SK-N-SH (cell line): ENCODE measurements at regions not wholly inside any gene's neighbourhood (a gene's known extent, or its start where the extent isn't known, plus 50 kb on each side); places are given as distances from the start of the nearest gene placed in this dataset.

Experiments used
- CTCF ChIA-PET: fragments of 300-600, 350-600 bp; formaldehyde crosslinking; extraction: SDS; loops from one replicate; lab custom pipeline; 2021; lab: Yijun Ruan, JAX
- POLR2A ChIA-PET: fragments of 350-600 bp; sonication (Branson Sonifier 250); formaldehyde crosslinking; extraction: SDS; loops from one replicate; lab custom pipeline; 2020; ENCODE audit warnings: antibody characterized with exemption, inconsistent platforms; lab: Yijun Ruan, JAX
- DNase-seq: peaks from one replicate; pipeline ENCODE4 v3.0.0; 2012
- H2AFZ ChIP-seq: fragments of 200-600 bp; sonication (generic); 2 replicates; pipeline ENCODE4 v1.8.1; 2016; ENCODE audit warnings: antibody characterized with exemption, mild to moderate bottlenecking, low read depth
- H3F3A ChIP-seq: fragments of 200-600 bp; sonication (generic); replicated peaks from 2 replicates; pipeline ENCODE3; 2016; ENCODE audit warnings: antibody characterized with exemption, mild to moderate bottlenecking; ENCODE audit not compliant: insufficient read depth
- H3K27ac ChIP-seq, 2 experiments: fragments of 200-500 bp in 1 of 2; fragments of 200-600 bp in 1 of 2; sonication (Bioruptor generic) in 1 of 2; sonication (generic), shearing (Covaris generic) in 1 of 2; 2 replicates each; pipeline versions ENCODE4 v1.5.1 to v1.6.1; 2014 to 2016; ENCODE audit warnings: low read depth in 2 of 2, inconsistent platforms in 1 of 2, low read length in 1 of 2, mild to moderate bottlenecking in 1 of 2, mixed read lengths in 1 of 2
- H3K27me3 ChIP-seq: fragments of 200-600 bp; sonication (generic), shearing (Covaris generic); 2 replicates; pipeline ENCODE4 v1.6.1; 2016; ENCODE audit warnings: mixed run types; ENCODE audit not compliant: insufficient read depth
- H3K36me3 ChIP-seq, 2 experiments: fragments of 200-500 bp in 1 of 2; fragments of 200-600 bp in 1 of 2; sonication (Bioruptor generic) in 1 of 2; sonication (generic) in 1 of 2; replicated peaks in 1 of 2; 2 replicates each; pipeline versions ENCODE3 to v1.5.1; 2014 to 2016; ENCODE audit warnings: low read length in 1 of 2, mild to moderate bottlenecking in 1 of 2; ENCODE audit not compliant: insufficient read depth in 2 of 2, control insufficient read depth in 1 of 2
- H3K4me1 ChIP-seq, 2 experiments: fragments of 200-500 bp in 1 of 2; fragments of 200-600 bp in 1 of 2; sonication (Bioruptor generic) in 1 of 2; sonication (generic), shearing (Covaris generic) in 1 of 2; 2 replicates each; pipeline versions ENCODE4 v1.5.1 to v1.6.1; 2014 to 2016; ENCODE audit warnings: low read depth in 1 of 2, low read length in 1 of 2, mixed run types in 1 of 2; ENCODE audit not compliant: insufficient read depth in 2 of 2, control insufficient read depth in 1 of 2
- H3K4me2 ChIP-seq: fragments of 200-600 bp; sonication (generic), shearing (Covaris generic); 2 replicates; pipeline ENCODE4 v1.6.1; 2017; ENCODE audit warnings: mixed run types
- H3K4me3 ChIP-seq, 2 experiments: fragments of 200-500 bp in 1 of 2; fragments of 200-600 bp in 1 of 2; sonication (Bioruptor generic) in 1 of 2; sonication (generic), shearing (Covaris generic) in 1 of 2; 2 replicates each; pipeline versions ENCODE4 v1.5.1 to v1.8.1; 2014 to 2016; ENCODE audit warnings: low read depth in 2 of 2, inconsistent platforms in 1 of 2, low read length in 1 of 2, mild to moderate bottlenecking in 1 of 2, mixed read lengths in 1 of 2, moderate library complexity in 1 of 2
- H3K79me2 ChIP-seq: fragments of 200-600 bp; sonication (generic); 2 replicates; pipeline ENCODE4 v1.8.1; 2017; ENCODE audit warnings: mild to moderate bottlenecking; ENCODE audit not compliant: insufficient read depth
- H3K9ac ChIP-seq: fragments of 200-600 bp; sonication (generic); 2 replicates; pipeline ENCODE4 v1.6.1; 2017; ENCODE audit warnings: mixed run types
- H3K9me2 ChIP-seq: fragments of 200-600 bp; sonication (generic); 2 replicates; pipeline ENCODE4 v1.6.1; 2017; ENCODE audit warnings: mixed run types
- H3K9me3 ChIP-seq: fragments of 200-600 bp; sonication (generic); 2 replicates; pipeline ENCODE4 v1.6.1; 2017; ENCODE audit warnings: mixed run types, mild to moderate bottlenecking, moderate library complexity
- H4K20me1 ChIP-seq: fragments of 200-600 bp; sonication (generic); 2 replicates; pipeline ENCODE4 v1.6.1; 2017; ENCODE audit warnings: mild to moderate bottlenecking, mixed run types; ENCODE audit not compliant: insufficient read depth
- CTCF ChIP-seq: fragments of 200-600 bp; sonication (generic); IDR thresholded peaks from 2 replicates; pipeline ENCODE4 v1.6.1; 2017; ENCODE audit warnings: antibody characterized with exemption, mild to moderate bottlenecking, moderate library complexity
- EP300 ChIP-seq, 2 experiments: IDR thresholded peaks; 2 replicates each; pipeline versions ENCODE4 v1.4.0 to v1.6.1; 2012; ENCODE audit warnings: borderline replicate concordance in 1 of 2, low read depth in 1 of 2, low read length in 1 of 2
- FOXJ3 ChIP-seq: sonication (generic); formaldehyde crosslinking; IDR thresholded peaks from 2 replicates; pipeline ENCODE4 v1.5.1; 2020; ENCODE audit warnings: mild to moderate bottlenecking, missing genetic modification reagents
- FOXM1 ChIP-seq: IDR thresholded peaks from 2 replicates; pipeline ENCODE4 v1.4.0; 2012; ENCODE audit warnings: low read depth, mild to moderate bottlenecking
- GATA2 ChIP-seq: sonication (generic); formaldehyde crosslinking; IDR thresholded peaks from 2 replicates; pipeline ENCODE4 v1.5.0; 2020; ENCODE audit warnings: mild to moderate bottlenecking, missing genetic modification reagents
- MEF2A ChIP-seq: IDR thresholded peaks from 2 replicates; pipeline ENCODE4 v1.4.0; 2012; ENCODE audit warnings: low read depth, borderline replicate concordance
- MXI1 ChIP-seq: IDR thresholded peaks from 2 replicates; pipeline ENCODE4 v1.6.1; 2012; ENCODE audit warnings: mild to moderate bottlenecking, low read depth, low read length, improper control_type of control experiment
- NFIC ChIP-seq: IDR thresholded peaks from 2 replicates; pipeline ENCODE4 v1.4.0; 2012; ENCODE audit warnings: borderline replicate concordance
- RAD21 ChIP-seq: IDR thresholded peaks from 2 replicates; pipeline ENCODE4 v1.6.1; 2012; ENCODE audit warnings: mild to moderate bottlenecking, low read length
- RXRA ChIP-seq: IDR thresholded peaks from 2 replicates; pipeline ENCODE4 v1.4.0; 2012; ENCODE audit warnings: low read depth, mild to moderate bottlenecking, borderline replicate concordance
- SMC3 ChIP-seq: IDR thresholded peaks from 2 replicates; pipeline ENCODE4 v1.6.1; 2012; ENCODE audit warnings: low read depth, low read length, improper control_type of control experiment
- TAF1 ChIP-seq: IDR thresholded peaks from 2 replicates; pipeline ENCODE4 v1.6.1; 2012; ENCODE audit warnings: low read depth, mild to moderate bottlenecking, low read length, moderate library complexity, borderline replicate concordance
- TCF12 ChIP-seq: IDR thresholded peaks from 2 replicates; pipeline ENCODE4 v1.4.0; 2012
- TEAD4 ChIP-seq: IDR thresholded peaks from 2 replicates; pipeline ENCODE4 v1.4.0; 2012; ENCODE audit warnings: mild to moderate bottlenecking, borderline replicate concordance; ENCODE audit not compliant: insufficient read depth
- YY1 ChIP-seq: IDR thresholded peaks from 2 replicates; pipeline ENCODE4 v1.4.0; 2012; ENCODE audit warnings: low read depth, mild to moderate bottlenecking
- WGBS: methylation state at CpG from one replicate; pipeline ENCODE4 v1.1.6; 2017; ENCODE audit warnings: low lambda C conversion rate; 5-methylcytosine and 5-hydroxymethylcytosine counted together
- TF ChIP-seq, protein P1 (sequence below): IDR thresholded peaks from 2 replicates; pipeline ENCODE4 v1.4.0; 2012; ENCODE audit warnings: low read depth, borderline replicate concordance
- TF ChIP-seq, protein P2 (sequence below): fragments of 150-350 bp; IDR thresholded peaks from 2 replicates; pipeline ENCODE4 v1.6.1; 2016; ENCODE audit warnings: mild to moderate bottlenecking, low read depth, low read length
- TF ChIP-seq, protein P3 (sequence below): IDR thresholded peaks from 2 replicates; pipeline ENCODE4 v1.4.0; 2012; ENCODE audit warnings: low read depth

DNA sequence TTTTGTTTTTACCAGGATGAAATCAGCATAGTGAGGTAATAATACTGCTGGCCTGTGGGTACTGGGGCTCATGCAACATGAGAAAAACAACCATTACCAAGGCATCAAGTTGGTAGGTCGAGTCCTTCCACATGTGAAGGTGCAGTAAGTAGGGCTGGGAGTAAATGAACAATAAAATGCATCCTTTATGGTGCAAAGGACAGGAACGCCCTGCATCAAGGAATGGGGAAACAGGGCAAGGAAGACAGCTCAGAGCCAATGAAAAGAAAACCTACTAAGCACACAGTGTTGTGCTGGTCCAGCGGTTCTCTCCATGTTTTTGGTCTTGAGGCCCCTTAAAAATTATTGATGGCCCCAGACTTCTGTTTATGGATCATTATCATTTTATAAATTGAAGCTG lies 168.5 kb upstream of the TPM1 start:
- H3K4me3 ChIP-seq, result no peak overlapping the region
- no peak overlapping the region for H3K9ac ChIP-seq
- H3K4me2 ChIP-seq, result no peak overlapping the region
- H3K27ac ChIP-seq, result peak overlapping the region in 1 of 2 experiments; percentile 78; a peak in 1 of 4 replicates
- H4K20me1 ChIP-seq, result no peaks in the 10 kb centered on the region
- ChIA-PET POLR2A (interaction anchor here (0.7 kb wide), 1 partner anchor 27 kb away, joined by 3 read pairs; no protein-coding TSS in a partner anchor), CTCF (interaction anchor here (0.7 to 2.2 kb wide), 4 partner anchors 11 to 1643 kb away, joined by 3 to 9 read pairs (median 4); no protein-coding TSS in a partner anchor)
- TF ChIP-seq MXI1 (no peak), EP300 (IDR thresholded peaks at IDR 0.05; ENCODE audit: borderline replicate concordance in 1 of 2, low read depth in 1 of 2, low read length in 1 of 2) (no peak), YY1 (no peak), CTCF (no peak), RXRA (no peak), MEF2A (no peak)
- TF ChIP-seq, protein P1, sequence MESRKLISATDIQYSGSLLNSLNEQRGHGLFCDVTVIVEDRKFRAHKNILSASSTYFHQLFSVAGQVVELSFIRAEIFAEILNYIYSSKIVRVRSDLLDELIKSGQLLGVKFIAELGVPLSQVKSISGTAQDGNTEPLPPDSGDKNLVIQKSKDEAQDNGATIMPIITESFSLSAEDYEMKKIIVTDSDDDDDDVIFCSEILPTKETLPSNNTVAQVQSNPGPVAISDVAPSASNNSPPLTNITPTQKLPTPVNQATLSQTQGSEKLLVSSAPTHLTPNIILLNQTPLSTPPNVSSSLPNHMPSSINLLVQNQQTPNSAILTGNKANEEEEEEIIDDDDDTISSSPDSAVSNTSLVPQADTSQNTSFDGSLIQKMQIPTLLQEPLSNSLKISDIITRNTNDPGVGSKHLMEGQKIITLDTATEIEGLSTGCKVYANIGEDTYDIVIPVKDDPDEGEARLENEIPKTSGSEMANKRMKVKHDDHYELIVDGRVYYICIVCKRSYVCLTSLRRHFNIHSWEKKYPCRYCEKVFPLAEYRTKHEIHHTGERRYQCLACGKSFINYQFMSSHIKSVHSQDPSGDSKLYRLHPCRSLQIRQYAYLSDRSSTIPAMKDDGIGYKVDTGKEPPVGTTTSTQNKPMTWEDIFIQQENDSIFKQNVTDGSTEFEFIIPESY, result no peak
- TF ChIP-seq, protein P2, sequence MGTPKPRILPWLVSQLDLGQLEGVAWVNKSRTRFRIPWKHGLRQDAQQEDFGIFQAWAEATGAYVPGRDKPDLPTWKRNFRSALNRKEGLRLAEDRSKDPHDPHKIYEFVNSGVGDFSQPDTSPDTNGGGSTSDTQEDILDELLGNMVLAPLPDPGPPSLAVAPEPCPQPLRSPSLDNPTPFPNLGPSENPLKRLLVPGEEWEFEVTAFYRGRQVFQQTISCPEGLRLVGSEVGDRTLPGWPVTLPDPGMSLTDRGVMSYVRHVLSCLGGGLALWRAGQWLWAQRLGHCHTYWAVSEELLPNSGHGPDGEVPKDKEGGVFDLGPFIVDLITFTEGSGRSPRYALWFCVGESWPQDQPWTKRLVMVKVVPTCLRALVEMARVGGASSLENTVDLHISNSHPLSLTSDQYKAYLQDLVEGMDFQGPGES, result no peak
- H3K79me2 ChIP-seq, result no peaks in the 10 kb centered on the region
- H3K4me1 ChIP-seq, result peaks cover 17 to 37% of the 10 kb centered on the region in 2 experiments
- no peak for DNase-seq
- H3K9me3 ChIP-seq, result no peaks in the 10 kb centered on the region
- H3K27me3 ChIP-seq, result no peaks in the 10 kb centered on the region
- H2AFZ ChIP-seq, result no peak overlapping the region
- H3K36me3 ChIP-seq, result no peaks in the 10 kb centered on the region
- H3K9me2 ChIP-seq, result no peaks in the 10 kb centered on the region
- 92% methylated on average over 3 of the region's 3 CpGs for WGBS
- H3F3A ChIP-seq, result peaks cover 4% of the 10 kb centered on the region

- Histone ChIP-seq H3K4me1 (peaks cover 25 to 47% of the 10 kb centered on the region in 2 experiments), H3K79me2 (no peaks in the 10 kb centered on the region), H3K36me3 (no peaks in the 10 kb centered on the region), H3K27ac (peak overlapping the region; percentile 47 to 78; a peak in 3 of 4 replicates), H3K9ac (no peak overlapping the region; the same call in 1 of the 2 replicates), H3F3A (peaks cover 8% of the 10 kb centered on the region), H3K4me2 (peak overlapping the region; percentile 45; the same call in 1 of the 2 replicates), H4K20me1 (no peaks in the 10 kb centered on the region), H2AFZ (0 out of 2 replicates have a peak overlapping the region, but pooled peaks have one; percentile 2), H3K9me2 (no peaks in the 10 kb centered on the region), H3K9me3 (no peaks in the 10 kb centered on the region), H3K27me3 (no peaks in the 10 kb centered on the region), H3K4me3 (no peak overlapping the region)
- DNase-seq, result no peak
- ChIA-PET POLR2A (interaction anchor here (0.7 kb wide), 1 partner anchor 28 kb away, joined by 3 read pairs; no protein-coding TSS in a partner anchor), CTCF (interaction anchor here (0.7 to 3.4 kb wide), 9 partner anchors 12 to 1642 kb away, joined by 3 to 20 read pairs (median 3); no protein-coding TSS in a partner anchor)
- 79% methylated on average over 5 of the region's 13 CpGs for WGBS
- TF ChIP-seq TEAD4, result peak; percentile 35; the same call in 1 of the 2 replicates
- TF ChIP-seq FOXM1, result no peak
- TF ChIP-seq TAF1, result no peak
- TF ChIP-seq RAD21, result no peak
- TF ChIP-seq FOXJ3, result no peak
- TF ChIP-seq NFIC, result peak; percentile 56
- TF ChIP-seq YY1, result no peak
- no peak for TF ChIP-seq MXI1
- no peak for TF ChIP-seq MEF2A
- TF ChIP-seq GATA2, result no peak
- TF ChIP-seq TCF12, result peak; percentile 95
- TF ChIP-seq, protein P3, sequence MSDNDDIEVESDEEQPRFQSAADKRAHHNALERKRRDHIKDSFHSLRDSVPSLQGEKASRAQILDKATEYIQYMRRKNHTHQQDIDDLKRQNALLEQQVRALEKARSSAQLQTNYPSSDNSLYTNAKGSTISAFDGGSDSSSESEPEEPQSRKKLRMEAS, result peak; percentile 52; the same call in 1 of the 2 replicates
- no peak for TF ChIP-seq SMC3
These were observed 167.5 kb upstream of the TPM1 start for GRCh38 chr15:62874959-62875625.
